HG03039 (cell line): ENCODE measurements at regions not wholly inside any gene's neighbourhood (a gene's known extent, or its start where the extent isn't known, plus 50 kb on each side); places are given as distances from the start of the nearest gene placed in this dataset.

ENCODE experiments used
- ATAC-seq: cut with Tn5 transposase; IDR thresholded peaks from one replicate; pipeline ENCODE4 v1.9.1; 2021; ENCODE audit warnings: mild to moderate bottlenecking, moderate library complexity; ENCODE audit not compliant: unreplicated experiment

DNA sequence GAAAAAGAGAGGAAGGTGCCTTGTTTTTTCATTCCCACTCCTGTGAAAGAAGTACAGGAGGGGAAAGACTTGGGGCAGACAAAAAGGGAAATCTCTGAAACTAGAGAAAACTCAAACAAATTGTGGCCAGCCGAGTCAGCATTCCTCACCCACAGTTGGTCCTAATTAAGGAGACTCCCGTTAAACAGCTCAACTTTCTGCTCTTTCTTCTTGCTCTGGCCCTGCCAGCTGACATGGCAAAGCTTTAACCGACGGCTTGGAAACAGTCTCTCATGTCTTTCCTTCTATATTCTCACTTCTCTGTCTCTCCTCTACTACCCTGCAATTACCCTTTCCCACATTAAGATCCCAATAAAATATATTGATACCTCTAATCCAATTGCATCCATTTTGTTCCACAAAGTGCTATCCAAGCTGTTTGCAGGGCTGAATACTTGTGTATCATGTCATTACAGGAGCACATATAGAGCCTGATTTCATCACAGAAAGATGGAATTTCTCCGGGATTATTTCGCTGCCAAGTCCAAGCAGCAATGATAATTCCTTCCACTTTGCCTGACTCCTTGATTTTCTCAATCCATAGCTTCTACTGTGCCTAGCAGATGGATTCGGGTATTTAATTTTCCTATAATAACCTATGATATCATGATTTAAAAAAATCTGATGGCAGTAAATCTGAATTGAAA lies 65.4 kb upstream of the IPO9 start:
- no peak for ATAC-seq

- no peak for ATAC-seq
These were observed 64.8 kb upstream of the IPO9 start for GRCh38 chr1:201764166-201764565.

GRCh38 chr1:201764579-201764978 lies 64.4 kb upstream of the IPO9 start:
- no peak for ATAC-seq

GRCh38 chr1:201766131-201766866 lies 62.7 kb upstream of the IPO9 start:
- ATAC-seq, result no peak

DNA sequence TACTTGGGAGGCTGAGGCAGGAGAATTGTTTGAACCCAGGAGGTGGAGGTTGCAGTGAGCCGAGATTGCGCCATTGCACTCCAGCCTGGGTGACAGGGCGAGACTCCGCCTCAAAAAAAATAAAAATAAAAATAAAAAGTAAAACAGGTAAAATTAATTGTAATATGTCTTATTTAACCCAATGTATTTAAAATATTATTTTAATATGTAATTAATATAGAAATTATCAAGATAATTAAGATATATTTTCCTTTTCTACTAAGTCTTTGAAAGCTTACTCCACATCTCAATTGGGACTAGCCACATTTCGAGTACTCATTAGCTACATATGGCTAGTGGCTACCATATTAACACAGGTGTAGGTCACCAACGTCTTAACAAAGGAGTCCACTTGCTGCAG lies 61.6 kb upstream of the IPO9 start:
- ATAC-seq, result no peak

GRCh38 chr1:201769072-201769471 lies 59.9 kb upstream of the IPO9 start:
- no peak for ATAC-seq

DNA sequence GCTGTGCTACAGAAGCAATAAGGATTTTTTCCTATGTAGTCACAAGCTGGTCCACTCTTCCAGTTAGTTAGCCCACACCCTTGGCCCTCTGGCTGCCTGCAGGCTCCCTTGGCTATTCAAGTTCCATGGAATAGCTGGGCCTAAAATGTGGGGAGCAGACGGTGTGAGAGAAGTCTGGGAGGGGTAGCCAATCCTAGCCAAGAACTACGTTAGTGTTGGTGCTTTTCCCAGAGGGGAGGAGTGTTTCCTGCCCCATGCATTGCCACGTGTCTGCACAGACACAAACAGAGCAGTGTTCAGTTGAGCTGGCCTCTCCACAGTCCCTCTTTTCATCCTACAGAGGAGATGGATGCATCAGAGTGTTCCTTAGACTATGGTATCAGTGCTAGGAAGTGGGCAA lies 59.0 kb upstream of the IPO9 start:
- no peak for ATAC-seq

- ATAC-seq, result no peak
These were observed 57.5 kb upstream of the IPO9 start for GRCh38 chr1:201771466-201771865.

- no peak for ATAC-seq
These were observed 56.8 kb upstream of the IPO9 start for GRCh38 chr1:201772178-201772577.

- ATAC-seq, result no peak
These were observed 55.2 kb upstream of the IPO9 start for GRCh38 chr1:201773764-201774163.

DNA sequence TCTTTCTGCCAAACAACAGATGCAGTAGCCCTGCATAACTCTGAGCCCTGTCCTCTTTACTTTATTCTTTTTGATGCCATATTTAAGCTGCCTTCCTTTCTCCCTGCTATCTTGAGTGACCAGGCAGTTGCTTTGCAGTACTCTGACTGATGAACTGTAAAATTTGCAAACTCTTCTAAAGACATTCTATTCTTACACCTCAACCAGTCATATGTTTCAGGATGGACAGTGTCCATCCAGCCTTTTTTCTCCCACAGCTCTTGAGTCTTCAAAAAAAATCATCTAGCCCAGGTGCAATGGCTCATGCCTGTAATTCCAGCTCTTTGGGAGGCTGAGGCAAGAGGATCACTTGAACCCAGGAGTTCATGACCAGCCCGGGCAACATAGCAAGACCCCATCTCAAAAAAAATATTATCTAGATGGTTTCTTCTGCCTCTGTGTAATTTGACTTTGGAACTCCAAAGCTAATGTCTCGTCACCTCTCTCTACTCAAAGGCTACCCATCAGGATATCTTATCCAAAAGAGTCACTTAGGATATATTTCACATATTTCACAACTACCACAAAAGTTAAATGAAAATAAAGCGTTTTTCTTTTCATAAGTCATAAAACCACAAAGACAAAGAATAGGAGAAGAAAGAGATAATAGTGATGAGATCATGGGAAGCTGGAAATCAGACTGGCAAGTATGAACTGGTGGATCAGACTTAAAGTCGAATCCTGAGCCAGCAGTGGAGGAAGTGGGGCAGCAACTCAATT lies 54.6 kb upstream of the IPO9 start:
- ATAC-seq, result no peak

GRCh38 chr1:201774983-201775344 lies 54.0 kb upstream of the IPO9 start:
- ATAC-seq, result no peak

- ATAC-seq, result no peak
These were observed 53.6 kb upstream of the IPO9 start for GRCh38 chr1:201775380-201775779.

DNA sequence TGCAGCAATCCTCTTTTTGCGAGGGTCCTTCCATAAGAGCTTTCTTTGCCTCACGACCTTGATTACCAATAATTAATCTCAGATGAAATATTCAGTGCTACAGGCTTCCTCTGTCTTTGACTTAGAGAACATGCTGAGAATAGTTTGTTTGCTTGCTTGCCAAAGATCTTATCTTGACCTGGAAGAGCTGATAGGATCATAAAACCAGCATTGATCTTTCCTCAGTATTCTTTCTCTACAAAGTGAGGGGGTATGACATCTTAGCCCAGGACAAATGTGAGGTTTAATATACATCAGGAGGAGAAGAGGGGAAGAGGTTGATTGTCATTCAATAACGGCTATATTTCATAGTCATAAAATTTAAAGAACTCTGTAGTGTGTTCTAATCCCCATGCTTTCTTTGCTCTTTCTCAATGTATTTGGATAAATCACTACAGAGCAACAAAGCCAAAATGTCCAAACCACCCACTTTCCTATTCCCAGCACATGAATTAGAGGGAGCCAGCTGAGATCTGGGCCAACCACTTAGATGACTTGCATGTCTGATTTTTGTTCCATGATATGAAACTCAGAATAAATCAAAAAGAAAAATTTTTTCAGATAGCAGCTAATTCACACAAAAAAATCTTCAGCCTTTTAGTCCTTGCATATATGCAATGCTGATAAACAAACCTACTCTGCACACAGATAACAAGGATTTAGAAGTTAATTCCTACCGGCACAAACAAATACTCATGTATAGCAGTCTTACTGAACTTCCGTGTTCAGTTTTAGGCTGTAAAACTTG lies 50.5 kb upstream of the IPO9 start:
- no peak for ATAC-seq
